ENCODE measurements at regions not wholly inside any gene's neighbourhood (a gene's known extent, or its start where the extent isn't known, plus 50 kb on each side); places are given as distances from the start of the nearest gene placed in this dataset.

DNA sequence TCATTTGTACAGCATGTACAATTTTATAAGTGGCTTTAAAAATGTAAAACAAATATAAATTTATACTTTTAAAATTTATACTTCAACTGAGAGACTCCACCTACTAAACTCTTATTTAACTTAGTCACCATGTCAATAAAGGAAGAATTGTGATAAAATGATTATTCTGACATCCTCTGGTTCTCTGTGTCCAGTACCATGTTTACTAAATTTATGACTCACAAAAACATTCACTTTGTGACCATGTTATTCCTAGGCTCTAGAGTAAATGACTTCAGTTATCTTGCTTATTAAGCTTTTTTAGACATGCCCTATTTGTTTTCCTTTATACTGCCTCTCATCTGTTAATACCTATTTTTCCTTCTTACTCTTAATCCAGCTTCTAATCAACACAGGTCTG lies 959.6 kb upstream of the SLC39A10 start:
- Histone ChIP-seq H2AFZ (ENCODE audit: insufficient read depth, low read depth, low read length, poor library complexity, severe bottlenecking) (no peak overlapping the region), H3K4me1 (ENCODE audit: control insufficient read depth in 2 of 2, insufficient read depth in 2 of 2, low read length in 2 of 2) (no peaks in the 10 kb centered on the region), H3K4me3 (ENCODE audit: control extremely low read depth in 1 of 5, extremely low read depth in 1 of 5, insufficient read depth in 1 of 5, low read depth in 2 of 5, low read length in 4 of 5) (no peak overlapping the region), H3K27me3 (replicated peaks in 1 of 4; ENCODE audit: control extremely low read depth in 1 of 4, control insufficient read depth in 3 of 4, insufficient read depth in 4 of 4, low read length in 3 of 4) (no peaks in the 10 kb centered on the region), H3K79me2 (ENCODE audit: control insufficient read depth, insufficient read depth, low read length) (no peaks in the 10 kb centered on the region), H3K9me3 (ENCODE audit: control extremely low read depth in 1 of 3, control insufficient read depth in 2 of 3, insufficient read depth in 1 of 3, low read length in 2 of 3) (no peaks in the 10 kb centered on the region), H3K4me2 (replicated peaks; ENCODE audit: low read depth, low read length, poor library complexity, severe bottlenecking) (no peak overlapping the region), H3K36me3 (replicated peaks in 1 of 2; ENCODE audit: control extremely low read depth in 1 of 2, control insufficient read depth in 1 of 2, extremely low read depth in 1 of 2, insufficient read depth in 2 of 2, low read length in 1 of 2) (no peaks in the 10 kb centered on the region), H4K20me1 (ENCODE audit: control insufficient read depth, insufficient read depth, low read length, poor library complexity, severe bottlenecking) (no peaks in the 10 kb centered on the region), H3K27ac (ENCODE audit: low read length in 2 of 2) (no peak overlapping the region), H3K9ac (ENCODE audit: low read length) (no peak overlapping the region)
- CTCF ChIA-PET: no interaction called here
- intact Hi-C loops (cut with micrococcal nuclease): no loop called here
- TF ChIP-seq, protein P1, sequence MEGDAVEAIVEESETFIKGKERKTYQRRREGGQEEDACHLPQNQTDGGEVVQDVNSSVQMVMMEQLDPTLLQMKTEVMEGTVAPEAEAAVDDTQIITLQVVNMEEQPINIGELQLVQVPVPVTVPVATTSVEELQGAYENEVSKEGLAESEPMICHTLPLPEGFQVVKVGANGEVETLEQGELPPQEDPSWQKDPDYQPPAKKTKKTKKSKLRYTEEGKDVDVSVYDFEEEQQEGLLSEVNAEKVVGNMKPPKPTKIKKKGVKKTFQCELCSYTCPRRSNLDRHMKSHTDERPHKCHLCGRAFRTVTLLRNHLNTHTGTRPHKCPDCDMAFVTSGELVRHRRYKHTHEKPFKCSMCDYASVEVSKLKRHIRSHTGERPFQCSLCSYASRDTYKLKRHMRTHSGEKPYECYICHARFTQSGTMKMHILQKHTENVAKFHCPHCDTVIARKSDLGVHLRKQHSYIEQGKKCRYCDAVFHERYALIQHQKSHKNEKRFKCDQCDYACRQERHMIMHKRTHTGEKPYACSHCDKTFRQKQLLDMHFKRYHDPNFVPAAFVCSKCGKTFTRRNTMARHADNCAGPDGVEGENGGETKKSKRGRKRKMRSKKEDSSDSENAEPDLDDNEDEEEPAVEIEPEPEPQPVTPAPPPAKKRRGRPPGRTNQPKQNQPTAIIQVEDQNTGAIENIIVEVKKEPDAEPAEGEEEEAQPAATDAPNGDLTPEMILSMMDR (IDR thresholded peaks at IDR 0.05): no peak
- no peak for TF ChIP-seq EZH2 (IDR thresholded peaks at IDR 0.05; ENCODE audit: borderline replicate concordance, insufficient read depth, low read depth, low read length, poor library complexity, severe bottlenecking)
- no peaks in the 10 kb centered on the region for H3K9me3 Mint-ChIP-seq (ENCODE audit: insufficient read depth)
- H3K27ac Mint-ChIP-seq: no peak overlapping the region
- no peaks in the 10 kb centered on the region for H3K27me3 Mint-ChIP-seq
- H3K4me3 Mint-ChIP-seq: no peak overlapping the region
- no peak for DNase-seq
- POLR2A ChIA-PET: no interaction called here
- ATAC-seq (ENCODE audit: low read depth): no peak
- no peaks in the 10 kb centered on the region for H3K4me1 Mint-ChIP-seq

DNA sequence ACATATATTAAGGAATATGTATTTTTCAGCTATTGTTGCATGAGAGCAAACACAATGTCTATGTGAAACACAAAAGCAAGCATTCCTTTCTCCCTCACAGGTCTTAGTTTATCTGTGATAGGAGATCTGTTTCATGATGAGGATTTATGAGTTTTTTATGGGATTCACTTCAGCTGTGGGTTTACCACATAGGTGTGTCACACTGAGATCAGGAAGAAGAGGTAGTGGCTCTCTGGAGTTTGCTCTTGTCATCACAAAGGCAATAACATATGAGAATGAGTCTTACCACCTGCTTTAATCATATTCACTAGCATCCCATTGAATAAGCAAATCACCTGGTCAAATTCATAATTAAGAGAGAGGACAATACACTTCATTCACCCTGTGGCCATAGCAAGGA lies 960.3 kb upstream of the SLC39A10 start:
- Histone ChIP-seq H3K9ac (ENCODE audit: low read length) (no peak overlapping the region), H3K4me3 (ENCODE audit: control extremely low read depth in 1 of 5, extremely low read depth in 1 of 5, insufficient read depth in 1 of 5, low read depth in 2 of 5, low read length in 4 of 5) (no peak overlapping the region), H3K79me2 (ENCODE audit: control insufficient read depth, insufficient read depth, low read length) (no peaks in the 10 kb centered on the region), H3K27ac (ENCODE audit: low read length in 2 of 2) (no peak overlapping the region), H3K27me3 (replicated peaks in 1 of 4; ENCODE audit: control extremely low read depth in 1 of 4, control insufficient read depth in 3 of 4, insufficient read depth in 4 of 4, low read length in 3 of 4) (no peaks in the 10 kb centered on the region), H3K4me1 (ENCODE audit: control insufficient read depth in 2 of 2, insufficient read depth in 2 of 2, low read length in 2 of 2) (no peaks in the 10 kb centered on the region), H3K9me3 (ENCODE audit: control extremely low read depth in 1 of 3, control insufficient read depth in 2 of 3, insufficient read depth in 1 of 3, low read length in 2 of 3) (no peaks in the 10 kb centered on the region), H4K20me1 (ENCODE audit: control insufficient read depth, insufficient read depth, low read length, poor library complexity, severe bottlenecking) (no peaks in the 10 kb centered on the region), H3K36me3 (replicated peaks in 1 of 2; ENCODE audit: control extremely low read depth in 1 of 2, control insufficient read depth in 1 of 2, extremely low read depth in 1 of 2, insufficient read depth in 2 of 2, low read length in 1 of 2) (no peaks in the 10 kb centered on the region), H3K4me2 (replicated peaks; ENCODE audit: low read depth, low read length, poor library complexity, severe bottlenecking) (no peak overlapping the region), H2AFZ (ENCODE audit: insufficient read depth, low read depth, low read length, poor library complexity, severe bottlenecking) (no peak overlapping the region)
- ATAC-seq (ENCODE audit: low read depth): no peak
- ChIA-PET CTCF (no interaction called here), POLR2A (no interaction called here)
- no peaks in the 10 kb centered on the region for H3K4me1 Mint-ChIP-seq
- DNase-seq: no peak
- intact Hi-C loops (cut with micrococcal nuclease): no loop called here
- no peak overlapping the region for H3K27ac Mint-ChIP-seq
- H3K27me3 Mint-ChIP-seq: no peaks in the 10 kb centered on the region
- no peaks in the 10 kb centered on the region for H3K9me3 Mint-ChIP-seq (ENCODE audit: insufficient read depth)
- TF ChIP-seq, protein P1 (IDR thresholded peaks at IDR 0.05): no peak
- TF ChIP-seq EZH2 (IDR thresholded peaks at IDR 0.05; ENCODE audit: borderline replicate concordance, insufficient read depth, low read depth, low read length, poor library complexity, severe bottlenecking): no peak
- H3K4me3 Mint-ChIP-seq: no peak overlapping the region

All from B cell (primary cell).